Neural crest cell (in vitro differentiated cells): ENCODE measurements at regions not wholly inside any gene's neighbourhood (a gene's known extent, or its start where the extent isn't known, plus 50 kb on each side); places are given as distances from the start of the nearest gene placed in this dataset.

Experiments
- DNase-seq: peaks from one replicate; pipeline ENCODE4 v3.0.0; 2021; ENCODE audit warnings: low read depth, mixed read lengths, low spot score
- H3K27ac Mint-ChIP-seq: one replicate; pipeline ENCODE4 v1.8.0; 2021; ENCODE audit warnings: mild to moderate bottlenecking, mixed read lengths; ENCODE audit not compliant: unreplicated experiment
- H3K27me3 Mint-ChIP-seq: 2 replicates; pipeline ENCODE4 v1.8.0; 2021; ENCODE audit warnings: low read depth, mild to moderate bottlenecking, mixed read lengths
- H3K36me3 Mint-ChIP-seq: 2 replicates; pipeline ENCODE4 v1.8.0; 2021; ENCODE audit warnings: low read depth, mild to moderate bottlenecking, mixed read lengths
- H3K4me1 Mint-ChIP-seq: 2 replicates; pipeline ENCODE4 v1.8.0; 2021; ENCODE audit warnings: mixed read lengths
- H3K4me3 Mint-ChIP-seq: one replicate; pipeline ENCODE4 v1.8.0; 2021; ENCODE audit warnings: mild to moderate bottlenecking, mixed read lengths
- H3K9me3 Mint-ChIP-seq: 2 replicates; pipeline ENCODE4 v1.8.0; 2021; ENCODE audit warnings: mixed read lengths
- CTCF ChIP-seq: fragments of 200-600 bp; sonication (generic); conservative IDR thresholded peaks from 2 replicates; pipeline ENCODE4 v1.5.0; 2021; ENCODE audit warnings: antibody characterized with exemption, mild to moderate bottlenecking

- no peak for TF ChIP-seq CTCF
- no peak for DNase-seq
- H3K27me3 Mint-ChIP-seq = no peaks in the 10 kb centered on the region
- no peak overlapping the region for H3K4me3 Mint-ChIP-seq
- H3K4me1 Mint-ChIP-seq = peaks cover 7% of the 10 kb centered on the region
- H3K27ac Mint-ChIP-seq = no peak overlapping the region
- no peaks in the 10 kb centered on the region for H3K36me3 Mint-ChIP-seq
- H3K9me3 Mint-ChIP-seq = no peaks in the 10 kb centered on the region
Measured at GRCh38 chr6:147037881-147038280, 166.3 kb upstream of the STXBP5 start.

- Mint-ChIP-seq H3K27me3 (no peaks in the 10 kb centered on the region), H3K36me3 (peaks cover 6% of the 10 kb centered on the region), H3K4me3 (no peak overlapping the region), H3K27ac (no peak overlapping the region), H3K4me1 (no peaks in the 10 kb centered on the region), H3K9me3 (peaks cover 4% of the 10 kb centered on the region)
- no peak for DNase-seq
- no peak for TF ChIP-seq CTCF
Measured at GRCh38 chr6:147040121-147040910, 163.9 kb upstream of the STXBP5 start.

- Mint-ChIP-seq H3K4me3 (no peak overlapping the region), H3K9me3 (peaks cover 4% of the 10 kb centered on the region), H3K27ac (no peak overlapping the region), H3K4me1 (no peaks in the 10 kb centered on the region), H3K27me3 (no peaks in the 10 kb centered on the region), H3K36me3 (peaks cover 6% of the 10 kb centered on the region)
- no peak for DNase-seq
- TF ChIP-seq CTCF = no peak
Measured at GRCh38 chr6:147042679-147043078, 161.5 kb upstream of the STXBP5 start.

GRCh38 chr6:147043994-147044477, 160.2 kb upstream of the STXBP5 start:
- Mint-ChIP-seq H3K36me3 (peaks cover 6% of the 10 kb centered on the region), H3K9me3 (peaks cover 4% of the 10 kb centered on the region), H3K27ac (no peak overlapping the region), H3K4me1 (no peaks in the 10 kb centered on the region), H3K27me3 (no peaks in the 10 kb centered on the region), H3K4me3 (no peak overlapping the region)
- DNase-seq = no peak
- no peak for TF ChIP-seq CTCF

- Mint-ChIP-seq H3K27ac (no peak overlapping the region), H3K27me3 (no peaks in the 10 kb centered on the region), H3K36me3 (peaks cover 6% of the 10 kb centered on the region), H3K4me1 (no peaks in the 10 kb centered on the region), H3K9me3 (peaks cover 4% of the 10 kb centered on the region), H3K4me3 (no peak overlapping the region)
- TF ChIP-seq CTCF = no peak
- no peak for DNase-seq
Measured at GRCh38 chr6:147046141-147046877, 157.9 kb upstream of the STXBP5 start.
